WTC11 (cell line): ENCODE measurements at regions not wholly inside any gene's neighbourhood (a gene's known extent, or its start where the extent isn't known, plus 50 kb on each side); places are given as distances from the start of the nearest gene placed in this dataset.

ENCODE experiments used
- ATAC-seq: fragments of 200-7000 bp; cut with Tn5 transposase; 2 replicates; pipeline ENCODE4 v1.10.0; 2021; ENCODE audit warnings: mild to moderate bottlenecking, moderate library complexity
- CTCF ChIA-PET: fragments of 300-600 bp; sonication (Branson Sonifier 250); formaldehyde crosslinking; loops from one replicate; lab custom pipeline; 2021; ENCODE audit warnings: antibody characterized with exemption; lab: Charles Lee
- POLR2A ChIA-PET: fragments of 350-600 bp; sonication (Branson Sonifier 250); formaldehyde crosslinking; loops from one replicate; lab custom pipeline; 2021; ENCODE audit warnings: antibody characterized with exemption; lab: Charles Lee
- DNase-seq: peaks from one replicate; pipeline ENCODE4 v3.0.0; 2021; ENCODE audit warnings: low spot score
- H3K27ac Mint-ChIP-seq: 2 replicates; pipeline ENCODE4 v1.8.0; 2021; ENCODE audit warnings: mixed read lengths
- H3K27me3 Mint-ChIP-seq: 2 replicates; pipeline ENCODE4 v1.8.0; 2021; ENCODE audit warnings: low read depth, mild to moderate bottlenecking, moderate library complexity, mixed read lengths
- H3K36me3 Mint-ChIP-seq: 2 replicates; pipeline ENCODE4 v1.8.0; 2021; ENCODE audit warnings: mixed read lengths
- H3K4me1 Mint-ChIP-seq: 2 replicates; pipeline ENCODE4 v1.8.0; 2022; ENCODE audit warnings: mixed read lengths
- H3K4me3 Mint-ChIP-seq: 2 replicates; pipeline ENCODE4 v1.8.0; 2021; ENCODE audit warnings: mild to moderate bottlenecking, moderate library complexity, mixed read lengths
- H3K9me3 Mint-ChIP-seq: 2 replicates; pipeline ENCODE4 v1.8.0; 2021; ENCODE audit warnings: mixed read lengths
- ARID4B ChIP-seq: sonication (generic); formaldehyde crosslinking; IDR thresholded peaks from 2 replicates; pipeline ENCODE4 v1.8.0; 2023; ENCODE audit warnings: missing genetic modification reagents, mild to moderate bottlenecking, borderline replicate concordance
- ATF3 ChIP-seq: sonication (generic); formaldehyde crosslinking; conservative IDR thresholded peaks from 2 replicates; pipeline ENCODE4 v1.8.1; 2022; ENCODE audit warnings: mild to moderate bottlenecking, missing genetic modification reagents
- CREB1 ChIP-seq: sonication (generic); formaldehyde crosslinking; IDR thresholded peaks from 2 replicates; pipeline ENCODE4 v1.8.0; 2023; ENCODE audit warnings: mild to moderate bottlenecking, missing genetic modification reagents
- E2F1 ChIP-seq: sonication (generic); formaldehyde crosslinking; IDR thresholded peaks from 2 replicates; pipeline ENCODE4 v1.8.0; 2022; ENCODE audit warnings: mild to moderate bottlenecking, missing genetic modification reagents
- EMX1 ChIP-seq: fragments of 250-450 bp; sonication (Bioruptor Pico); IDR thresholded peaks from 2 replicates; pipeline ENCODE4 v1.8.0; 2021; ENCODE audit warnings: mild to moderate bottlenecking
- FOXK1 ChIP-seq: sonication (generic); formaldehyde crosslinking; IDR thresholded peaks from 2 replicates; pipeline ENCODE4 v1.8.0; 2022; ENCODE audit warnings: mild to moderate bottlenecking, moderate library complexity, missing genetic modification reagents
- IRF1 ChIP-seq: sonication (generic); formaldehyde crosslinking; IDR thresholded peaks from 2 replicates; pipeline ENCODE4 v1.8.0; 2023; ENCODE audit warnings: missing genetic modification reagents
- MYBL2 ChIP-seq: sonication (generic); formaldehyde crosslinking; IDR thresholded peaks from 2 replicates; pipeline ENCODE4 v1.8.1; 2023; ENCODE audit warnings: mild to moderate bottlenecking, moderate library complexity, missing genetic modification reagents
- NR2C2 ChIP-seq: sonication (generic); formaldehyde crosslinking; IDR thresholded peaks from 2 replicates; pipeline ENCODE4 v1.8.0; 2022; ENCODE audit warnings: mild to moderate bottlenecking, missing genetic modification reagents
- SOX15 ChIP-seq: fragments of 250-450 bp; sonication (Bioruptor Pico); IDR thresholded peaks from 2 replicates; pipeline ENCODE4 v1.9.0; 2021; ENCODE audit warnings: mild to moderate bottlenecking
- SP1 ChIP-seq: sonication (generic); formaldehyde crosslinking; conservative IDR thresholded peaks from 2 replicates; pipeline ENCODE4 v1.8.1; 2022; ENCODE audit warnings: missing genetic modification reagents
- TEAD1 ChIP-seq: sonication (generic); formaldehyde crosslinking; IDR thresholded peaks from 2 replicates; pipeline ENCODE4 v1.8.0; 2022; ENCODE audit warnings: mild to moderate bottlenecking, missing genetic modification reagents
- ZBTB43 ChIP-seq: sonication (generic); formaldehyde crosslinking; IDR thresholded peaks from 2 replicates; pipeline ENCODE4 v1.8.1; 2023; ENCODE audit warnings: mild to moderate bottlenecking, missing genetic modification reagents
- ZNF138 ChIP-seq: sonication (generic); formaldehyde crosslinking; conservative IDR thresholded peaks from 2 replicates; pipeline ENCODE4 v1.8.1; 2022; ENCODE audit warnings: mild to moderate bottlenecking, moderate library complexity, missing genetic modification reagents
- ZNF263 ChIP-seq: sonication (generic); formaldehyde crosslinking; IDR thresholded peaks from 2 replicates; pipeline ENCODE4 v1.8.1; 2022; ENCODE audit warnings: low read depth, mild to moderate bottlenecking, moderate library complexity, missing genetic modification reagents
- ZNF671 ChIP-seq: fragments of 250-450 bp; sonication (Bioruptor Pico); IDR thresholded peaks from 2 replicates; pipeline ENCODE4 v1.8.0; 2021; ENCODE audit warnings: mild to moderate bottlenecking
- TF ChIP-seq, protein P1 (sequence below): sonication (generic); formaldehyde crosslinking; IDR thresholded peaks from 2 replicates; pipeline ENCODE4 v1.8.0; 2022; ENCODE audit warnings: mild to moderate bottlenecking, missing genetic modification reagents
- TF ChIP-seq, protein P2 (sequence below): sonication (generic); formaldehyde crosslinking; IDR thresholded peaks from 2 replicates; pipeline ENCODE4 v1.8.1; 2023; ENCODE audit warnings: mild to moderate bottlenecking, missing genetic modification reagents

- no peak for ATAC-seq
- Mint-ChIP-seq H3K27me3 (no peaks in the 10 kb centered on the region), H3K9me3 (no peaks in the 10 kb centered on the region), H3K4me1 (no peaks in the 10 kb centered on the region), H3K27ac (no peak overlapping the region), H3K36me3 (no peaks in the 10 kb centered on the region), H3K4me3 (no peak overlapping the region)
- POLR2A ChIA-PET: no interaction called here
- TF ChIP-seq NR2C2 (no peak), EMX1 (CRISPR knock-in tag) (no peak), ARID4B (CRISPR knock-in tag) (no peak), FOXK1 (CRISPR knock-in tag) (no peak), ZNF671 (CRISPR knock-in tag) (no peak), ZNF138 (CRISPR knock-in tag) (no peak), ZBTB43 (CRISPR knock-in tag) (no peak), SOX15 (no peak), IRF1 (CRISPR knock-in tag) (no peak), TEAD1 (CRISPR knock-in tag) (no peak), MYBL2 (no peak), CREB1 (CRISPR knock-in tag) (no peak), SP1 (CRISPR knock-in tag) (no peak), E2F1 (CRISPR knock-in tag) (no peak)
- TF ChIP-seq, protein P1, sequence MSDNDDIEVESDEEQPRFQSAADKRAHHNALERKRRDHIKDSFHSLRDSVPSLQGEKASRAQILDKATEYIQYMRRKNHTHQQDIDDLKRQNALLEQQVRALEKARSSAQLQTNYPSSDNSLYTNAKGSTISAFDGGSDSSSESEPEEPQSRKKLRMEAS (CRISPR knock-in tag): no peak
- TF ChIP-seq, protein P2, sequence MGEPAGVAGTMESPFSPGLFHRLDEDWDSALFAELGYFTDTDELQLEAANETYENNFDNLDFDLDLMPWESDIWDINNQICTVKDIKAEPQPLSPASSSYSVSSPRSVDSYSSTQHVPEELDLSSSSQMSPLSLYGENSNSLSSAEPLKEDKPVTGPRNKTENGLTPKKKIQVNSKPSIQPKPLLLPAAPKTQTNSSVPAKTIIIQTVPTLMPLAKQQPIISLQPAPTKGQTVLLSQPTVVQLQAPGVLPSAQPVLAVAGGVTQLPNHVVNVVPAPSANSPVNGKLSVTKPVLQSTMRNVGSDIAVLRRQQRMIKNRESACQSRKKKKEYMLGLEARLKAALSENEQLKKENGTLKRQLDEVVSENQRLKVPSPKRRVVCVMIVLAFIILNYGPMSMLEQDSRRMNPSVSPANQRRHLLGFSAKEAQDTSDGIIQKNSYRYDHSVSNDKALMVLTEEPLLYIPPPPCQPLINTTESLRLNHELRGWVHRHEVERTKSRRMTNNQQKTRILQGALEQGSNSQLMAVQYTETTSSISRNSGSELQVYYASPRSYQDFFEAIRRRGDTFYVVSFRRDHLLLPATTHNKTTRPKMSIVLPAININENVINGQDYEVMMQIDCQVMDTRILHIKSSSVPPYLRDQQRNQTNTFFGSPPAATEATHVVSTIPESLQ: no peak
- CTCF ChIA-PET: no interaction called here
- DNase-seq: no peak
These were observed 1124.1 kb upstream of the CDH2 start for GRCh38 chr18:29301048-29301447.

GRCh38 chr18:29285471-29285870 is 1108.5 kb upstream of the CDH2 start:
- Mint-ChIP-seq H3K27me3 (no peaks in the 10 kb centered on the region), H3K9me3 (no peaks in the 10 kb centered on the region), H3K36me3 (no peaks in the 10 kb centered on the region), H3K4me1 (no peaks in the 10 kb centered on the region), H3K4me3 (no peak overlapping the region), H3K27ac (no peak overlapping the region)
- ATAC-seq (no peak), DNase-seq (no peak)
- TF ChIP-seq, protein P2: no peak
- TF ChIP-seq ATF3 (CRISPR knock-in tag) (no peak), ZNF263 (no peak)
- ChIA-PET CTCF (no interaction called here), POLR2A (no interaction called here)
